ENCODE measurements at regions not wholly inside any gene's neighbourhood (a gene's known extent, or its start where the extent isn't known, plus 50 kb on each side); places are given as distances from the start of the nearest gene placed in this dataset.

GRCh38 chr20:60334911-60335310 lies 376.7 kb downstream of the CDH26 start:
- no peak for ATAC-seq
- no peaks in the 10 kb centered on the region for H3K27me3 ChIP-seq (ENCODE audit: insufficient read depth in 3 of 3, low read length in 2 of 3)
- H3K9me3 ChIP-seq = no peaks in the 10 kb centered on the region
- TF ChIP-seq, protein P1, sequence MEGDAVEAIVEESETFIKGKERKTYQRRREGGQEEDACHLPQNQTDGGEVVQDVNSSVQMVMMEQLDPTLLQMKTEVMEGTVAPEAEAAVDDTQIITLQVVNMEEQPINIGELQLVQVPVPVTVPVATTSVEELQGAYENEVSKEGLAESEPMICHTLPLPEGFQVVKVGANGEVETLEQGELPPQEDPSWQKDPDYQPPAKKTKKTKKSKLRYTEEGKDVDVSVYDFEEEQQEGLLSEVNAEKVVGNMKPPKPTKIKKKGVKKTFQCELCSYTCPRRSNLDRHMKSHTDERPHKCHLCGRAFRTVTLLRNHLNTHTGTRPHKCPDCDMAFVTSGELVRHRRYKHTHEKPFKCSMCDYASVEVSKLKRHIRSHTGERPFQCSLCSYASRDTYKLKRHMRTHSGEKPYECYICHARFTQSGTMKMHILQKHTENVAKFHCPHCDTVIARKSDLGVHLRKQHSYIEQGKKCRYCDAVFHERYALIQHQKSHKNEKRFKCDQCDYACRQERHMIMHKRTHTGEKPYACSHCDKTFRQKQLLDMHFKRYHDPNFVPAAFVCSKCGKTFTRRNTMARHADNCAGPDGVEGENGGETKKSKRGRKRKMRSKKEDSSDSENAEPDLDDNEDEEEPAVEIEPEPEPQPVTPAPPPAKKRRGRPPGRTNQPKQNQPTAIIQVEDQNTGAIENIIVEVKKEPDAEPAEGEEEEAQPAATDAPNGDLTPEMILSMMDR (IDR thresholded peaks at IDR 0.05) = no peak
- no peaks in the 10 kb centered on the region for H3K36me3 ChIP-seq (ENCODE audit: insufficient read depth in 1 of 2, low read depth in 1 of 2)
- WGBS, 3 donors = 86 to 93% (median 89%) methylated on average over 3 of the region's 3 CpGs
- H3K27ac ChIP-seq = no peak overlapping the region
- no peak overlapping the region for H3K4me3 ChIP-seq
- DNase-seq = no peak
- intact Hi-C loops (cut with DNase I) = no loop called here
- H3K4me1 ChIP-seq = no peaks in the 10 kb centered on the region

GRCh38 chr20:60338556-60338955 lies 380.3 kb downstream of the CDH26 start:
- DNase-seq (no peak), ATAC-seq (no peak)
- intact Hi-C loops (cut with DNase I) = no loop called here
- Histone ChIP-seq H3K4me3 (no peak overlapping the region), H3K4me1 (no peaks in the 10 kb centered on the region), H3K27ac (no peak overlapping the region), H3K9me3 (no peaks in the 10 kb centered on the region), H3K36me3 (ENCODE audit: insufficient read depth in 1 of 2, low read depth in 1 of 2) (no peaks in the 10 kb centered on the region), H3K27me3 (ENCODE audit: insufficient read depth in 3 of 3, low read length in 2 of 3) (no peaks in the 10 kb centered on the region)
- TF ChIP-seq, protein P1 (IDR thresholded peaks at IDR 0.05) = no peak
- WGBS, 3 donors = 90 to 96% (median 94%) methylated on average over 8 of the region's 8 CpGs

DNA sequence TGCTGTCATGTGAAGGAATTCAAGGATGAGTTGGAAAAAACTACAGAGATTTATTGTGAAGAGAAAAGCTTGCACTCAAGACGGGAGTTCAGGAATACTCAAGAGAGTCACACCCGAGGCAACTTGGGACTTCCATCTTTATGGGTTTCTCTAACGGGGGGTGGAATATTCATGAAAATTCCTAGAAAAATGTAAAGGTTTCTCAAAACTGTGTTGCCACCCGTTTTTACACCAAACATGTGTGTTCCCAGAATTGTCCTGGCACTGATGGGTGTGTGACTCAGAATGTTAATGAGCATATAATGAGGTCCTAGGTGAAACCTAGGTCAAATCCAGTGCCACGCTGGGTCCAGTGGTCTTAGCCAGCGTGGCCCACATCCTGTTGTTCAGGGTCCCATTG lies 381.5 kb downstream of the CDH26 start:
- WGBS, 3 donors = 60 to 76% (median 68%) methylated on average over 6 of the region's 6 CpGs
- no peak for DNase-seq
- Histone ChIP-seq H3K27ac (no peak overlapping the region), H3K27me3 (ENCODE audit: insufficient read depth in 3 of 3, low read length in 2 of 3) (no peaks in the 10 kb centered on the region), H3K4me3 (no peak overlapping the region), H3K4me1 (no peaks in the 10 kb centered on the region), H3K36me3 (ENCODE audit: insufficient read depth in 1 of 2, low read depth in 1 of 2) (no peaks in the 10 kb centered on the region), H3K9me3 (no peaks in the 10 kb centered on the region)
- intact Hi-C loops (cut with DNase I) = no loop called here
- TF ChIP-seq, protein P1 (IDR thresholded peaks at IDR 0.05) = no peak
- no peak for ATAC-seq

- intact Hi-C loops (cut with DNase I) = no loop called here
- no peaks in the 10 kb centered on the region for H3K4me1 ChIP-seq
- WGBS, 3 donors = 83 to 87% (median 87%) methylated on average over 4 of the region's 4 CpGs
Measured at GRCh38 chr20:60340232-60340631, 382.0 kb downstream of the CDH26 start.

GRCh38 chr20:60341062-60341461 lies 382.8 kb downstream of the CDH26 start:
- intact Hi-C loops (cut with DNase I) = no loop called here
- Histone ChIP-seq H3K4me1 (no peaks in the 10 kb centered on the region), H3K27ac (no peak overlapping the region), H3K4me3 (no peak overlapping the region), H3K27me3 (ENCODE audit: insufficient read depth in 3 of 3, low read length in 2 of 3) (no peaks in the 10 kb centered on the region), H3K36me3 (ENCODE audit: insufficient read depth in 1 of 2, low read depth in 1 of 2) (no peaks in the 10 kb centered on the region), H3K9me3 (no peaks in the 10 kb centered on the region)
- TF ChIP-seq, protein P1 (IDR thresholded peaks at IDR 0.05) = no peak
- 91 to 95% (median 94%) methylated on average over 7 of the region's 7 CpGs for WGBS, 3 donors
- DNase-seq = no peak
- no peak for ATAC-seq

More at GRCh38 chr20:60340232-60340631, 382.0 kb downstream of the CDH26 start:
- Histone ChIP-seq H3K4me3 (no peak overlapping the region), H3K36me3 (ENCODE audit: insufficient read depth in 1 of 2, low read depth in 1 of 2) (no peaks in the 10 kb centered on the region), H3K27me3 (ENCODE audit: insufficient read depth in 3 of 3, low read length in 2 of 3) (no peaks in the 10 kb centered on the region), H3K9me3 (no peaks in the 10 kb centered on the region), H3K27ac (no peak overlapping the region)
- ATAC-seq (no peak), DNase-seq (no peak)
- TF ChIP-seq, protein P1 (IDR thresholded peaks at IDR 0.05) = no peak
